Colonic mucosa (tissue), 4 donors: ENCODE measurements at regions not wholly inside any gene's neighbourhood (a gene's known extent, or its start where the extent isn't known, plus 50 kb on each side); places are given as distances from the start of the nearest gene placed in this dataset.

Experiments
- DNase-seq: peaks from one replicate; pipeline ENCODE4 v3.0.0-alpha.2; 2020
- H3K27ac ChIP-seq: fragments of 200-600 bp; one replicate; pipeline ENCODE4 v1.8.0; 2021
- H3K27me3 ChIP-seq: fragments of 200-600 bp; one replicate; pipeline ENCODE4 v1.8.0; 2021
- H3K36me3 ChIP-seq: fragments of 200-600 bp; one replicate; pipeline ENCODE4 v1.8.0; 2021
- H3K4me1 ChIP-seq: fragments of 200-600 bp; one replicate; pipeline ENCODE4 v1.8.0; 2021; ENCODE audit warnings: mild to moderate bottlenecking
- H3K4me3 ChIP-seq: fragments of 200-600 bp; one replicate; pipeline ENCODE4 v1.8.0; 2021
- H3K9ac ChIP-seq, 2 donors: one replicate each; pipeline ENCODE4 v1.7.0; 2013; ENCODE audit warnings: control low read depth in 2 of 2, low read depth in 2 of 2, low read length in 2 of 2
- H3K9me3 ChIP-seq: fragments of 200-600 bp; one replicate; pipeline ENCODE4 v1.8.0; 2021
- CTCF ChIP-seq: fragments of 200-600 bp; IDR thresholded peaks from one replicate; pipeline ENCODE4 v1.8.0; 2022; ENCODE audit warnings: antibody characterized with exemption, mild to moderate bottlenecking
- intact Hi-C: fragments of 100-400 bp; cut with DNase I; formaldehyde crosslinking; loops from one replicate; pipeline ENCODE4 v1.14.1; 2022
- donor health status: healthy.
- donor health status: DM: no; HTN: no; CAD: no.
- donor health status: DM: no; HTN: no; CAD: no.

- no peak overlapping the region for H3K27ac ChIP-seq
- no peak overlapping the region for H3K9ac ChIP-seq
- no peaks in the 10 kb centered on the region for H3K4me1 ChIP-seq
- no peaks in the 10 kb centered on the region for H3K9me3 ChIP-seq
- TF ChIP-seq CTCF: no peak
- no peaks in the 10 kb centered on the region for H3K27me3 ChIP-seq
- no peak overlapping the region for H3K4me3 ChIP-seq
- intact Hi-C loops: no loop called here
- DNase-seq: no peak
- H3K36me3 ChIP-seq: no peaks in the 10 kb centered on the region
Measured at GRCh38 chr4:188754372-188755002, 615.2 kb downstream of the TRIML1 start.

GRCh38 chr4:188767496-188767895 lies 628.3 kb downstream of the TRIML1 start:
- no peak overlapping the region for H3K9ac ChIP-seq
- intact Hi-C loops: no loop called here
- no peaks in the 10 kb centered on the region for H3K27me3 ChIP-seq
- no peaks in the 10 kb centered on the region for H3K9me3 ChIP-seq
- no peaks in the 10 kb centered on the region for H3K4me1 ChIP-seq
- no peaks in the 10 kb centered on the region for H3K36me3 ChIP-seq
- TF ChIP-seq CTCF: no peak
- DNase-seq: no peak
- H3K27ac ChIP-seq: no peak overlapping the region
- H3K4me3 ChIP-seq: no peak overlapping the region

GRCh38 chr4:188778905-188779304 lies 639.7 kb downstream of the TRIML1 start:
- no peaks in the 10 kb centered on the region for H3K36me3 ChIP-seq
- no peaks in the 10 kb centered on the region for H3K4me1 ChIP-seq
- H3K9ac ChIP-seq: no peak overlapping the region
- DNase-seq: no peak
- no peaks in the 10 kb centered on the region for H3K27me3 ChIP-seq
- intact Hi-C loops: no loop called here
- no peak overlapping the region for H3K4me3 ChIP-seq
- TF ChIP-seq CTCF: no peak
- no peaks in the 10 kb centered on the region for H3K9me3 ChIP-seq
- H3K27ac ChIP-seq: no peak overlapping the region

GRCh38 chr4:188779581-188779980 lies 640.3 kb downstream of the TRIML1 start:
- no peak overlapping the region for H3K27ac ChIP-seq
- intact Hi-C loops: no loop called here
- DNase-seq: no peak
- no peak overlapping the region for H3K9ac ChIP-seq
- no peaks in the 10 kb centered on the region for H3K36me3 ChIP-seq
- H3K9me3 ChIP-seq: no peaks in the 10 kb centered on the region
- no peaks in the 10 kb centered on the region for H3K27me3 ChIP-seq
- TF ChIP-seq CTCF: no peak
- no peak overlapping the region for H3K4me3 ChIP-seq
- H3K4me1 ChIP-seq: no peaks in the 10 kb centered on the region

- intact Hi-C loops: no loop called here
- no peak overlapping the region for H3K4me3 ChIP-seq
Measured at GRCh38 chr4:188780028-188780427, 640.8 kb downstream of the TRIML1 start.

More at GRCh38 chr4:188780028-188780427, 640.8 kb downstream of the TRIML1 start:
- Histone ChIP-seq H3K36me3 (no peaks in the 10 kb centered on the region), H3K9me3 (no peaks in the 10 kb centered on the region), H3K9ac (no peak overlapping the region), H3K4me1 (no peaks in the 10 kb centered on the region), H3K27me3 (no peaks in the 10 kb centered on the region), H3K27ac (no peak overlapping the region)
- no peak for TF ChIP-seq CTCF
- no peak for DNase-seq
